COLO668 (cell line): ENCODE measurements at regions not wholly inside any gene's neighbourhood (a gene's known extent, or its start where the extent isn't known, plus 50 kb on each side); places are given as distances from the start of the nearest gene placed in this dataset.
"Not testable (repeated sequence)": the region's sequence is repeated elsewhere in the genome, so short reads cannot be mapped to it uniquely, and the experiment has no call there.

ENCODE experiments used
- DNase-seq: peaks from one replicate; lab custom pipeline; 2025; ENCODE audit not compliant: unreplicated experiment; lab: John Stamatoyannopoulos, UW

- DNase-seq, result no peak
These were observed 55.5 kb upstream of the CD93 start for GRCh38 chr20:23141450-23142161.

- DNase-seq, result no peak
These were observed 54.9 kb upstream of the CD93 start for GRCh38 chr20:23140991-23141390.

- not testable (repeated sequence) for DNase-seq
These were observed 53.9 kb upstream of the CD93 start for GRCh38 chr20:23139984-23140383.

GRCh38 chr20:23139524-23139923, 53.4 kb upstream of the CD93 start:
- DNase-seq, result no peak

- DNase-seq, result no peak
These were observed 52.6 kb upstream of the CD93 start for GRCh38 chr20:23138682-23139081.

GRCh38 chr20:23138226-23138625, 52.1 kb upstream of the CD93 start:
- no peak for DNase-seq

GRCh38 chr20:23136893-23137745, 51.0 kb upstream of the CD93 start:
- no peak for DNase-seq

GRCh38 chr20:23135449-23136420, 49.6 kb upstream of the CD93 start:
- DNase-seq, result no peak
